Ascending aorta (tissue), 2 donors: ENCODE measurements at regions not wholly inside any gene's neighbourhood (a gene's known extent, or its start where the extent isn't known, plus 50 kb on each side); places are given as distances from the start of the nearest gene placed in this dataset.
"Not testable (repeated sequence)": the region's sequence is repeated elsewhere in the genome, so short reads cannot be mapped to it uniquely, and the experiment has no call there.

Source experiments
- DNase-seq, 2 donors: peaks; one replicate each; pipeline ENCODE4 v3.0.0-alpha.2; 2019; ENCODE audit warnings: low spot score in 2 of 2
- H3K27ac ChIP-seq, 2 donors: fragments of 200-600 bp; sonication (generic); one replicate each; pipeline ENCODE4 v1.5.1; 2016 to 2017; ENCODE audit warnings: mild to moderate bottlenecking in 1 of 2
- H3K27me3 ChIP-seq: fragments of 200-600 bp; sonication (generic); one replicate; pipeline ENCODE4 v1.5.1; 2017
- H3K36me3 ChIP-seq, 2 donors: fragments of 200-600 bp; sonication (generic); one replicate each; pipeline ENCODE4 v1.5.1; 2016
- H3K4me1 ChIP-seq, 2 donors: fragments of 200-600 bp; sonication (generic); one replicate each; pipeline ENCODE4 v1.5.1; 2016 to 2017; ENCODE audit warnings: mild to moderate bottlenecking in 1 of 2
- H3K4me3 ChIP-seq, 2 donors: fragments of 200-600 bp; sonication (generic); one replicate each; pipeline ENCODE4 v1.5.1; 2016 to 2017; ENCODE audit warnings: mild to moderate bottlenecking in 1 of 2
- H3K9me3 ChIP-seq, 2 donors: fragments of 200-600 bp; sonication (generic); one replicate each; pipeline ENCODE4 v1.5.1; 2016
- intact Hi-C: fragments of 100-400 bp; cut with DNase I; formaldehyde crosslinking; loops from one replicate; pipeline ENCODE4 v1.15.1; 2023
- TF ChIP-seq, protein P1 (sequence below), 3 experiments: fragments of 200-600 bp in 2 of 3; fragments of 450-650 bp in 1 of 3; sonication (generic) in 2 of 3; IDR thresholded peaks; one replicate each; pipeline ENCODE4 v1.5.1; 2016 to 2019; ENCODE audit warnings: antibody characterized with exemption in 3 of 3, mild to moderate bottlenecking in 1 of 3, moderate library complexity in 1 of 3

DNA sequence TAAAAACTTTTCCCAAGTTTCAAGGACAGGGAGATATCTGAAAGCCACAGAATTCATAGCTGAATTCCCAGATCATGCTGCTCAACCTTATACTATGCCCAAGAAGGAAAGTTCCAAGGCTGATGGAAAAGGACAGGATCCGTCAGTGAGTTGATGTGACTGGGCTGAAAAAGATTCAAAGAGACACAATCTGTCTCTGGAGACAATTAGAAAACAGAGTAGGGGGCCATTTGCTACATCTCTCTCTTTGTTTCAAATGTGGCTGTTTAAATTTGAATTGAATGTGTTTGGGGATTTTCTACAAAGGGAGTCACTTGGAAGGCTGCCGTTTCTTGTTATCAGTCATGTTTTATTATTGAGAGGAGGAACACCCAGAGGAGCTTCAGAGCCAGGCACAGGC lies 292.6 kb downstream of the NUF2 start:
- Histone ChIP-seq H3K36me3 (no peaks in the 10 kb centered on the region), H3K27ac (no peak overlapping the region), H3K9me3 (no peaks in the 10 kb centered on the region), H3K4me3 (no peak overlapping the region), H3K27me3 (no peaks in the 10 kb centered on the region), H3K4me1 (no peaks in the 10 kb centered on the region)
- TF ChIP-seq, protein P1, sequence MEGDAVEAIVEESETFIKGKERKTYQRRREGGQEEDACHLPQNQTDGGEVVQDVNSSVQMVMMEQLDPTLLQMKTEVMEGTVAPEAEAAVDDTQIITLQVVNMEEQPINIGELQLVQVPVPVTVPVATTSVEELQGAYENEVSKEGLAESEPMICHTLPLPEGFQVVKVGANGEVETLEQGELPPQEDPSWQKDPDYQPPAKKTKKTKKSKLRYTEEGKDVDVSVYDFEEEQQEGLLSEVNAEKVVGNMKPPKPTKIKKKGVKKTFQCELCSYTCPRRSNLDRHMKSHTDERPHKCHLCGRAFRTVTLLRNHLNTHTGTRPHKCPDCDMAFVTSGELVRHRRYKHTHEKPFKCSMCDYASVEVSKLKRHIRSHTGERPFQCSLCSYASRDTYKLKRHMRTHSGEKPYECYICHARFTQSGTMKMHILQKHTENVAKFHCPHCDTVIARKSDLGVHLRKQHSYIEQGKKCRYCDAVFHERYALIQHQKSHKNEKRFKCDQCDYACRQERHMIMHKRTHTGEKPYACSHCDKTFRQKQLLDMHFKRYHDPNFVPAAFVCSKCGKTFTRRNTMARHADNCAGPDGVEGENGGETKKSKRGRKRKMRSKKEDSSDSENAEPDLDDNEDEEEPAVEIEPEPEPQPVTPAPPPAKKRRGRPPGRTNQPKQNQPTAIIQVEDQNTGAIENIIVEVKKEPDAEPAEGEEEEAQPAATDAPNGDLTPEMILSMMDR (IDR thresholded peaks at IDR 0.05): no peak
- intact Hi-C loops: no loop called here
- no peak for DNase-seq

DNA sequence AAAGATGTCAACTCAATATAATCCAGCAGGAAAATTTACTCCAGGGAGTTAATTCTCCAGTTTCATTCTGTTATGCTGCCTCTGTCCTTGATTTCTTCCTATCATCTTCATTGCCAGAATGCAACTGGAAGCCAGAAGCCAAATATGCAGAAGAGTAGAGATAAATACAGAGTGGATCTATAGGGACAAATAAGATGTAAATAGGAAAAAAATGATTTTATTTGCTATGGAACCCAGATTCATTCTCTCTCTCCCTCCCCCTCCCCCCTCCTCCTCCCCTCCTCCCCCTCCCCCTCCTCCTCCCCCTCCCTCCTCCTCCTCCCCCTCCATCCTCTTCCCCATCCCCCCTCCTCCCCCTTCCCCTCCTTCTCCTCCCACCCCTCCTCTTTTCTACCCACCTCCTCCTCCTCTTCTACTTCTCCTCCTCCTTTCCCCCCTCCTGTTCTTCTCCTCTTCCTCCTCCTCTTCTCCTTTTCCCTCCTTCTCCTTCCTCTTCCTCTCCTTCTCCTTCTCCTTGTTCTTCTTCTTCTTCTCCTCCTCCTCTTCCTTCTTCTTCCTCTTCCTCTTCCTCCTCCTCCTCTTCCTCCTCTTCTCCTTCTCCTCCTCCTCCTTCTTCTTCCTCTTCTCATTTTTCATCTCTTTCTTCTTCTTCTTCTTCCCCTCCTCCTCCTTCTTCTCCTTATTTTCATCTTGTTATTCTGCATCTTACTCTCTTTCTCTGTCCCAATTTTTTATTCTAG lies 306.4 kb downstream of the NUF2 start:
- TF ChIP-seq, protein P1 (IDR thresholded peaks at IDR 0.05): no peak
- intact Hi-C loops: no loop called here
- H3K27ac ChIP-seq: no peak overlapping the region

DNA sequence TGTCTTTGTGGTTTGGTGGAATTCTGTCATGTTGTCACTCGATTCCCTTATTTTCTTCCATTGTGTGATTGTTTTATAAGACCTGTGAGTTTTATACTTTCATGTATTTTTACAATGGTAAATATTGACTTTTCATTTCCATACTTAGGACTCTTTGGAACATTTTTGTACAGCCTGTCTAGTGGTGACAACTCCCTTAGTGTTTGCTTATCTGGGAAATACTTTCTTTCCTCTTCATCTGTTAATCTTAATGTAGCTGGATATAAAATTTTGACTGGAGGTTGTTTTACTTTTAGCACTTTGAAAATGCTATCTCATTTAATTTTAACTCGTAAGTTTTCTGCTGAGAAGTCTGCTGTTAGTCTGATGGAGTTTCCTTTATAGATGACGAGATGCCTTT lies 310.5 kb downstream of the NUF2 start:
- DNase-seq: no peak
- Histone ChIP-seq H3K9me3 (peaks cover 5 to 30% of the 10 kb centered on the region in 2 donors), H3K36me3 (no peaks in the 10 kb centered on the region), H3K4me3 (no peak overlapping the region), H3K27me3 (no peaks in the 10 kb centered on the region), H3K4me1 (no peaks in the 10 kb centered on the region), H3K27ac (no peak overlapping the region)
- intact Hi-C loops: no loop called here
- TF ChIP-seq, protein P1 (IDR thresholded peaks at IDR 0.05): no peak

More for the DNA sequence above, 306.4 kb downstream of the NUF2 start:
- Histone ChIP-seq H3K4me1 (no peaks in the 10 kb centered on the region), H3K4me3 (no peak overlapping the region), H3K36me3 (no peaks in the 10 kb centered on the region), H3K9me3 (peaks cover 0 to 17% of the 10 kb centered on the region in 2 donors), H3K27me3 (no peaks in the 10 kb centered on the region)
- DNase-seq: no peak

DNA sequence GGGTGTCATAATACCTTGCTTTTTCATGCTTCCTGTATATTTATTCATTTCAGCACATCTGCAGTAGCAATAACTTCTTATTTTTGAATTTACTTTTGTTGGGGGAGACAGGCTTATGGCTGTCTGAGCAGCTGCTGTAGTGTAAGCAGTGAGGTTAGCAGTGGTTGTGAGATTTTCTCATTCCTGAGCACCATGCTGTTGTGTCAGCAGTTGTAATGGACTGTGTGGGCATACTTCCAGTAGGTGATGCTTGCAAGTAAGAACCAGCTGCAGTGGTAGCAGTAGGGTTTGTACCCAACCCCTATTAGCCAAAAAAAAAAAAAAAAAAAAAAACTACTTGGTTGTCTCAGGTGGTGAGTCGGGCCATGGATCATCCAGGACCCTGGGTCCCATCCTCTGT lies 311.6 kb downstream of the NUF2 start:
- Histone ChIP-seq H3K9me3 (peaks cover 5 to 30% of the 10 kb centered on the region in 2 donors), H3K27me3 (no peaks in the 10 kb centered on the region), H3K4me1 (no peaks in the 10 kb centered on the region), H3K4me3 (no peak overlapping the region), H3K27ac (no peak overlapping the region), H3K36me3 (no peaks in the 10 kb centered on the region)
- TF ChIP-seq, protein P1 (IDR thresholded peaks at IDR 0.05): no peak
- intact Hi-C loops: no loop called here
- DNase-seq: no peak

DNA sequence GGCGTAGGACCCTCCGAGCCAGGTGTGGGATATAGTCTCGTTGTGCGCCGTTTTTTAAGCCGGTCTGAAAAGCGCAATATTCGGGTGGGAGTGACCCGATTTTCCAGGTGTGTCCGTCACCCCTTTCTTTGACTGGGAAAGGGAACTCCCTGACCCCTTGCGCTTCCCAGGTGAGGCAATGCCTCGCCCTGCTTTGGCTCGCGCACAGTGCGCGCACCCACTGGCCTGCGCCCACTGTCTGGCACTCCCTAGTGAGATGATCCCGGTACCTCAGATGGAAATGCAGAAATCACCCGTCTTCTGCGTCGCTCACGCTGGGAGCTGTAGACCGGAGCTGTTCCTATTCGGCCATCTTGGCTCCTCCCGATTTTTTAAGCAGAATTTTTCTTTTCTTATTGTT lies 323.9 kb downstream of the NUF2 start:
- H3K27me3 ChIP-seq, H3K4me3 ChIP-seq, H3K9me3 ChIP-seq, H3K4me1 ChIP-seq, H3K27ac ChIP-seq, DNase-seq, H3K36me3 ChIP-seq, intact Hi-C loops: not testable (repeated sequence)

DNA sequence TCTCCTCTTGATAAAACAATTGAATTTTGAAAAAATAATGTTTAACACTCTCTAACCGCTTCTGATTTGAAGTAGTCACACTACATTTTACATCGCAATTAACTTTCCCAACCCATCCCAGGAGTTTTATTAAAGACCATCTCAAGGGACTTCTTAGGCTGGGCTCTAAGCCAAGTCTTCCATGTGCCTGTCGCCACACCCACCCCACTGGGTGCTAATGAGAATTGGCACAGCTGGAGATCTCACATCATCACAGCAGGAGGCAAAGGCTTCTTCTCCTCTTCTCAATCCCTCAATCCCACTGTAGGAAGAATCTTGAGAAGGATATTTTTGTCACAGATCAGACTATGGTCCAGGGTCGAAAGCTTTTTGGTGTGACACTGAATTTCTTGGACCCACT lies 328.9 kb downstream of the NUF2 start:
- no peak overlapping the region for H3K27ac ChIP-seq
- H3K27me3 ChIP-seq: no peaks in the 10 kb centered on the region
- no peak overlapping the region for H3K4me3 ChIP-seq
- no peaks in the 10 kb centered on the region for H3K4me1 ChIP-seq
- H3K36me3 ChIP-seq: no peaks in the 10 kb centered on the region
- intact Hi-C loops: no loop called here
- TF ChIP-seq, protein P1 (IDR thresholded peaks at IDR 0.05): no peak
- DNase-seq: no peak
- no peaks in the 10 kb centered on the region for H3K9me3 ChIP-seq
